ENCODE measurements at regions not wholly inside any gene's neighbourhood (a gene's known extent, or its start where the extent isn't known, plus 50 kb on each side); places are given as distances from the start of the nearest gene placed in this dataset.
"Not testable (repeated sequence)": the region's sequence is repeated elsewhere in the genome, so short reads cannot be mapped to it uniquely, and the experiment has no call there.

- no peak for DNase-seq (ENCODE audit: low read depth, low spot score)
Observed at GRCh38 chr10:118805146-118805545, 50.4 kb upstream of the CACUL1 start.

GRCh38 chr10:118807512-118808305, 52.9 kb upstream of the CACUL1 start:
- DNase-seq (ENCODE audit: low read depth, low spot score) = no peak
- H3K4me3 ChIP-seq (ENCODE audit: low read length) = no peak overlapping the region

More at GRCh38 chr10:118805146-118805545, 50.4 kb upstream of the CACUL1 start:
- no peak overlapping the region for H3K4me3 ChIP-seq (ENCODE audit: low read length)

GRCh38 chr10:118808601-118809356, 54.0 kb upstream of the CACUL1 start:
- no peak for DNase-seq (ENCODE audit: low read depth, low spot score)
- no peak overlapping the region for H3K4me3 ChIP-seq (ENCODE audit: low read length)

- no peak for DNase-seq (ENCODE audit: low read depth, low spot score)
- no peak overlapping the region for H3K4me3 ChIP-seq (ENCODE audit: low read length)
Observed at GRCh38 chr10:118809357-118810220, 54.8 kb upstream of the CACUL1 start.

- H3K4me3 ChIP-seq (ENCODE audit: low read length) = no peak overlapping the region
- no peak for DNase-seq (ENCODE audit: low read depth, low spot score)
Observed at GRCh38 chr10:118810796-118811505, 56.2 kb upstream of the CACUL1 start.

- H3K4me3 ChIP-seq (ENCODE audit: low read length) = no peak overlapping the region
- no peak for DNase-seq (ENCODE audit: low read depth, low spot score)
Observed at GRCh38 chr10:118811675-118812392, 57.1 kb upstream of the CACUL1 start.

- no peak overlapping the region for H3K4me3 ChIP-seq (ENCODE audit: low read length)
Observed at GRCh38 chr10:118812393-118812740, 57.6 kb upstream of the CACUL1 start.

GRCh38 chr10:118813001-118813400, 58.2 kb upstream of the CACUL1 start:
- not testable (repeated sequence) for H3K4me3 ChIP-seq (ENCODE audit: low read length); DNase-seq (ENCODE audit: low read depth, low spot score)

More at GRCh38 chr10:118812393-118812740, 57.6 kb upstream of the CACUL1 start:
- no peak for DNase-seq (ENCODE audit: low read depth, low spot score)

- no peak overlapping the region for H3K4me3 ChIP-seq (ENCODE audit: low read length)
- no peak for DNase-seq (ENCODE audit: low read depth, low spot score)
Observed at GRCh38 chr10:118816471-118817168, 61.9 kb upstream of the CACUL1 start.

- no peak overlapping the region for H3K4me3 ChIP-seq (ENCODE audit: low read length)
- no peak for DNase-seq (ENCODE audit: low read depth, low spot score)
Observed at GRCh38 chr10:118817328-118818068, 62.7 kb upstream of the CACUL1 start.

- DNase-seq (ENCODE audit: low read depth, low spot score) = no peak
- no peak overlapping the region for H3K4me3 ChIP-seq (ENCODE audit: low read length)
Observed at GRCh38 chr10:118818621-118819221, 64.0 kb upstream of the CACUL1 start.

- H3K4me3 ChIP-seq (ENCODE audit: low read length) = no peak overlapping the region
- DNase-seq (ENCODE audit: low read depth, low spot score) = no peak
Observed at GRCh38 chr10:118820326-118821116, 65.8 kb upstream of the CACUL1 start.

- H3K4me3 ChIP-seq (ENCODE audit: low read length) = no peak overlapping the region
- DNase-seq (ENCODE audit: low read depth, low spot score) = no peak
Observed at GRCh38 chr10:118823256-118823907, 68.6 kb upstream of the CACUL1 start.

- H3K4me3 ChIP-seq (ENCODE audit: low read length) = no peak overlapping the region
- DNase-seq (ENCODE audit: low read depth, low spot score) = no peak
Observed at GRCh38 chr10:118827053-118827452, 72.3 kb upstream of the CACUL1 start.

- no peak for DNase-seq (ENCODE audit: low read depth, low spot score)
- H3K4me3 ChIP-seq (ENCODE audit: low read length) = no peak overlapping the region
Observed at GRCh38 chr10:118827466-118828155, 72.8 kb upstream of the CACUL1 start.
